ENCODE measurements at regions not wholly inside any gene's neighbourhood (a gene's known extent, or its start where the extent isn't known, plus 50 kb on each side); places are given as distances from the start of the nearest gene placed in this dataset.

DNA sequence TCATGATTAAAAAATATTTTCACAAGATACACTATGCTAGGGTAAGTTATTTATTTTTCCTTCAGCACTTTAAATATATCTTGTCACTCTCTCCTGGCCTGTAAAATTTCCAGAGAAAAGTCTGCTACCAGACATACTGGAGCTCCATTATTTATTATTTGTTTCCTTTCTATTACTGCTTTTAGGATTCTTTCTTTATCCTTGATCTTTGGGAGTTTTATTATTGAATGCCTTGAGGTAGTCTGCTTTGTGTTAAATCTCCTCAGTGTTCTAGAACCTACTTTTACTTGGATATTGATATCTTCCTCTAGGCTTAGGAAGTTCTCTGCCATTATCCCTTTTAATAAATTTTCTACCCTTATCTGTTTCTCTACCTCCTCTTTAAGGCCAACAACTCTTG lies 142.0 kb upstream of the TGFBR2 start:
- H3K27me3 ChIP-seq (ENCODE audit: insufficient read depth, low read length, poor library complexity, severe bottlenecking), result no peaks in the 10 kb centered on the region

DNA sequence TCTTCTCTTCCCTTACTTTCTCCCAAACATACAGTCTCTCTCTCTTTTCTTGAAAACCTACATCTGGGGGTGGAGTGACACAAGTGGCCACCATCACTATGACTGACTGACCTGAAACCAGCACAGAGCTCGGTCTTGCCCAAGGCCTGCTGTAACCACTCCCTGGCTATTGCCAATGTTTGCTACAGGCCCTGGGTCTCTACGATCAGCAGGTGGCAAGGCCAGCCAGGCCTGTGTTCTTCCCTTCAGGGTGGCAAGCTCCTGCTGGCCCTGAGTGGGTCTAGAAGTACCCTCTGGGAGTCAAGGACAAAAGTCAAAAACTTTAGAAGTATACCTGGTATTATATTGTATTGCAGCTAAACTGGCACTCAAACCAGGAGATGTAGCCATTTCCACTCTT lies 140.9 kb upstream of the TGFBR2 start:
- Histone ChIP-seq H2AFZ (ENCODE audit: low read length) (no peak overlapping the region), H3K27me3 (ENCODE audit: insufficient read depth, low read length, poor library complexity, severe bottlenecking) (no peaks in the 10 kb centered on the region)

More for the DNA sequence above, 142.0 kb upstream of the TGFBR2 start:
- Histone ChIP-seq H4K20me1 (ENCODE audit: insufficient read depth, low read length, poor library complexity, severe bottlenecking) (no peaks in the 10 kb centered on the region), H3K9ac (ENCODE audit: low read depth, low read length, poor library complexity, severe bottlenecking) (no peak overlapping the region), H3K4me3 (ENCODE audit: low read length, poor library complexity, severe bottlenecking) (no peak overlapping the region), H3K4me1 (ENCODE audit: insufficient read depth, low read length, poor library complexity, severe bottlenecking) (no peaks in the 10 kb centered on the region), H3K4me2 (ENCODE audit: low read depth, low read length, poor library complexity, severe bottlenecking) (no peak overlapping the region), H2AFZ (ENCODE audit: low read length) (no peak overlapping the region), H3K9me3 (ENCODE audit: insufficient read depth, low read depth, low read length) (peaks cover 4% of the 10 kb centered on the region; the same call in 1 of the 2 replicates), H3K79me2 (ENCODE audit: insufficient read depth, low read length) (no peaks in the 10 kb centered on the region), H3F3A (ENCODE audit: low read depth) (no peaks in the 10 kb centered on the region), H3K36me3 (ENCODE audit: insufficient read depth, low read length) (no peaks in the 10 kb centered on the region), H3K9me2 (replicated peaks; ENCODE audit: low read depth, low read length) (no peaks in the 10 kb centered on the region)
- no peak for TF ChIP-seq EZH2phosphoT487 (IDR thresholded peaks at IDR 0.05; ENCODE audit: borderline replicate concordance)
- TF ChIP-seq, protein P1, sequence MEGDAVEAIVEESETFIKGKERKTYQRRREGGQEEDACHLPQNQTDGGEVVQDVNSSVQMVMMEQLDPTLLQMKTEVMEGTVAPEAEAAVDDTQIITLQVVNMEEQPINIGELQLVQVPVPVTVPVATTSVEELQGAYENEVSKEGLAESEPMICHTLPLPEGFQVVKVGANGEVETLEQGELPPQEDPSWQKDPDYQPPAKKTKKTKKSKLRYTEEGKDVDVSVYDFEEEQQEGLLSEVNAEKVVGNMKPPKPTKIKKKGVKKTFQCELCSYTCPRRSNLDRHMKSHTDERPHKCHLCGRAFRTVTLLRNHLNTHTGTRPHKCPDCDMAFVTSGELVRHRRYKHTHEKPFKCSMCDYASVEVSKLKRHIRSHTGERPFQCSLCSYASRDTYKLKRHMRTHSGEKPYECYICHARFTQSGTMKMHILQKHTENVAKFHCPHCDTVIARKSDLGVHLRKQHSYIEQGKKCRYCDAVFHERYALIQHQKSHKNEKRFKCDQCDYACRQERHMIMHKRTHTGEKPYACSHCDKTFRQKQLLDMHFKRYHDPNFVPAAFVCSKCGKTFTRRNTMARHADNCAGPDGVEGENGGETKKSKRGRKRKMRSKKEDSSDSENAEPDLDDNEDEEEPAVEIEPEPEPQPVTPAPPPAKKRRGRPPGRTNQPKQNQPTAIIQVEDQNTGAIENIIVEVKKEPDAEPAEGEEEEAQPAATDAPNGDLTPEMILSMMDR (conservative IDR thresholded peaks at IDR 0.05; ENCODE audit: low read length), result no peak

DNA sequence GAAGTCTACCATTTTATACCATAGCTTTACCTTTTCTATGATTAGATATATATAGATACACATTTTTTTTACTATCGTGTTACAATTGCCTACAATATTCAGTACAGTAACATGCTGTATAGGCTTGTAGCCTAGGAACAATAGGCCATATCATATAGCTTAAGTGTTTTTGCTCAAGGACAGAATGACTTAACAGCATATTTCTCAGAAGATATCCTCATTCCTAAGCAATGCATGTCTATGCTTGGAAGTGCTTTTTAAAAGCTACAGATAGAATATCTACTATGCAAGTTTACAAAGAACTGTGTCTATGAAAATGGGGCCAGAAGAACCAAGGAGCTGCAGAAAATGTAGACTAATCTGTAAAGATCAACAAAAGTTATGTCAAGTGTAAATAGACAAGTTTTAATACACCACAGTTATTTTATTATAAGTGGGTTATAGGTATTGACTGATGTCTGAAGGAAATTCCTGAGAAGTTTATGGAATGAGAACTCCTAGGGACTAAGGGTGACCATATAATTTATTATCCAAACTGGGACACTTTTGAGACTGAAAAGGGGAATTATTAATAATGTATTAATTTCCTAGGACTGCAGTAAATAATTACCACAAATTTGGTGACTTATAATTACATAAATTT lies 138.7 kb upstream of the TGFBR2 start:
- Histone ChIP-seq H3K27me3 (ENCODE audit: insufficient read depth, low read length, poor library complexity, severe bottlenecking) (no peaks in the 10 kb centered on the region), H3K9me3 (ENCODE audit: insufficient read depth, low read depth, low read length) (no peaks in the 10 kb centered on the region), H3K79me2 (ENCODE audit: insufficient read depth, low read length) (no peaks in the 10 kb centered on the region), H4K20me1 (ENCODE audit: insufficient read depth, low read length, poor library complexity, severe bottlenecking) (no peaks in the 10 kb centered on the region), H3K4me1 (ENCODE audit: insufficient read depth, low read length, poor library complexity, severe bottlenecking) (no peaks in the 10 kb centered on the region), H3K9me2 (replicated peaks; ENCODE audit: low read depth, low read length) (no peaks in the 10 kb centered on the region), H3K36me3 (ENCODE audit: insufficient read depth, low read length) (no peaks in the 10 kb centered on the region), H2AFZ (ENCODE audit: low read length) (no peak overlapping the region), H3K9ac (ENCODE audit: low read depth, low read length, poor library complexity, severe bottlenecking) (no peak overlapping the region), H3K4me3 (ENCODE audit: low read length, poor library complexity, severe bottlenecking) (no peak overlapping the region), H3K4me2 (ENCODE audit: low read depth, low read length, poor library complexity, severe bottlenecking) (no peak overlapping the region), H3F3A (ENCODE audit: low read depth) (no peaks in the 10 kb centered on the region)
- TF ChIP-seq, protein P1 (conservative IDR thresholded peaks at IDR 0.05; ENCODE audit: low read length), result no peak
- no peak for TF ChIP-seq EZH2phosphoT487 (IDR thresholded peaks at IDR 0.05; ENCODE audit: borderline replicate concordance)

More for the DNA sequence above, 140.9 kb upstream of the TGFBR2 start:
- Histone ChIP-seq H3K9me2 (replicated peaks; ENCODE audit: low read depth, low read length) (no peaks in the 10 kb centered on the region), H3K9me3 (ENCODE audit: insufficient read depth, low read depth, low read length) (no peaks in the 10 kb centered on the region), H3K4me3 (ENCODE audit: low read length, poor library complexity, severe bottlenecking) (no peak overlapping the region), H3K36me3 (ENCODE audit: insufficient read depth, low read length) (no peaks in the 10 kb centered on the region), H3K9ac (ENCODE audit: low read depth, low read length, poor library complexity, severe bottlenecking) (no peak overlapping the region), H3K79me2 (ENCODE audit: insufficient read depth, low read length) (no peaks in the 10 kb centered on the region), H3F3A (ENCODE audit: low read depth) (no peaks in the 10 kb centered on the region), H4K20me1 (ENCODE audit: insufficient read depth, low read length, poor library complexity, severe bottlenecking) (no peaks in the 10 kb centered on the region), H3K4me1 (ENCODE audit: insufficient read depth, low read length, poor library complexity, severe bottlenecking) (no peaks in the 10 kb centered on the region), H3K4me2 (ENCODE audit: low read depth, low read length, poor library complexity, severe bottlenecking) (no peak overlapping the region)
- TF ChIP-seq, protein P1 (conservative IDR thresholded peaks at IDR 0.05; ENCODE audit: low read length), result no peak
- TF ChIP-seq EZH2phosphoT487 (IDR thresholded peaks at IDR 0.05; ENCODE audit: borderline replicate concordance), result no peak
